ENCODE measurements at regions not wholly inside any gene's neighbourhood (a gene's known extent, or its start where the extent isn't known, plus 50 kb on each side); places are given as distances from the start of the nearest gene placed in this dataset.
"Not testable (repeated sequence)": the region's sequence is repeated elsewhere in the genome, so short reads cannot be mapped to it uniquely, and the experiment has no call there.

GRCh38 chr21:19508844-19509243 is 1105.3 kb upstream of the TMPRSS15 start:
- no peak for DNase-seq (ENCODE audit: low read depth in 3 of 3)

DNA sequence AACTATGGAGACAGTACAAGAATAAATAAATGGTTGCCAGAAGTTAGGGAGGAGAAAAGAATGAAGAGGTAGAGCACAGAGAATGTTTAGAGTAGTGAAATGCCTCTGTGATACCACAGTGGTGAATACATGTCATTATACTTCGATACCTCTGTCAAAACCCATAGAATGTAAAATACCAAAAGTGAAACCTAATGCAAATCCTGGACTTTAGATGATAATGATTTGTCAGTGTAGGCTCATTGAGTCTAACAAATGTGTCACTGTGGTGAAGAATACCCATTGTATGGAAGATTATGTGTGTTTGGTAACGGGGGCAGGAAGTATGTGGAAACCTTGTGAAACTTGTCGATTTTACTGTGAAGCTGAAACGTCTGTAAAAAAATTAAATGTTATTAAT is 1106.5 kb upstream of the TMPRSS15 start:
- DNase-seq (ENCODE audit: low read depth in 3 of 3) = no peak

- no peak for DNase-seq (ENCODE audit: low read depth in 3 of 3)
Observed at GRCh38 chr21:19510653-19511052, 1107.1 kb upstream of the TMPRSS15 start.

DNA sequence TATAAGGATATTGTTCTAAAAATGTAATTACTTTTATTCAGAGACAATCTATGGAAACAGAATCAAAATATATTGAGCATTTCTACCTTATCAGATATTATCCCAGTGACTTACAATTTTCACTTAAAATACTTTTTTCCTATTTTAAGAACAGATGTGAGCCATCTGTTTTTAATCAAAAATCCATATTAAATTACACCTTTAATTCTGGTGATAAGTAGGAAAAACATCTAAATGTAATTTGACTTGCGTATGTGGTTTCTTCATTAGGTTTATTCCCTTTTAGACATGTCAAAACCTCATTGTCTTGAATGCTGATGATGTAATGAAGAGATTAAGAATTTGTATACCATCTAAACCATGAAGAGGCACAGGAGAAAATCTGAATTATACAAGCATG is 1118.8 kb upstream of the TMPRSS15 start:
- no peak for DNase-seq (ENCODE audit: low read depth in 3 of 3)

- DNase-seq (ENCODE audit: low read depth in 3 of 3) = no peak
Observed at GRCh38 chr21:19523061-19523460, 1119.5 kb upstream of the TMPRSS15 start.

- DNase-seq (ENCODE audit: low read depth in 3 of 3) = no peak
Observed at GRCh38 chr21:19523746-19524145, 1120.2 kb upstream of the TMPRSS15 start.

- DNase-seq (ENCODE audit: low read depth in 3 of 3) = no peak
Observed at GRCh38 chr21:19529031-19529430, 1125.4 kb upstream of the TMPRSS15 start.

DNA sequence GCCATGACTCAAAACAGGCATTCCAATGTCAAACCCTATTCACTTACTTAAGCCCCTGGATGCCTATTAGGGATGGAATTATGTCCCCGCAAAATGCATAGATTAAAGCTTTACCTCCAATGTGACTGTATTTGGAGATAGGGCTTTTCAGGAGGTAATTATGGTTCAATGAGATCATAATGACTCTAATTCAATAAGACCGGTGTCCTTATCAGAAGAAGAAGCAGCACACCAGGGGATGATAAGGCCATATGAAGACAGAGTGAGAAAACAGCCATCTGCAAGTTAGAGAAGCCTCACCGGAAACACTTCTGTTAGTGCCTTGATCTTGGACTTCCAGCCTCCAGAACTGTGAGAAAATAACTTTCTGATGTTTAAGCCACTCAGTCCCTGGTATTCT is 1131.8 kb upstream of the TMPRSS15 start:
- DNase-seq (ENCODE audit: low read depth in 3 of 3) = no peak

GRCh38 chr21:19537116-19537515 is 1133.5 kb upstream of the TMPRSS15 start:
- no peak for DNase-seq (ENCODE audit: low read depth in 3 of 3)

- DNase-seq (ENCODE audit: low read depth in 3 of 3) = no peak
Observed at GRCh38 chr21:19540287-19540686, 1136.7 kb upstream of the TMPRSS15 start.

GRCh38 chr21:19541602-19542001 is 1138.0 kb upstream of the TMPRSS15 start:
- DNase-seq (ENCODE audit: low read depth in 3 of 3) = no peak

- not testable (repeated sequence) for DNase-seq (ENCODE audit: low read depth in 3 of 3)
Observed at GRCh38 chr21:19544493-19544892, 1140.9 kb upstream of the TMPRSS15 start.

- DNase-seq (ENCODE audit: low read depth in 3 of 3) = no peak
Observed at GRCh38 chr21:19547951-19548840, 1144.6 kb upstream of the TMPRSS15 start.

DNA sequence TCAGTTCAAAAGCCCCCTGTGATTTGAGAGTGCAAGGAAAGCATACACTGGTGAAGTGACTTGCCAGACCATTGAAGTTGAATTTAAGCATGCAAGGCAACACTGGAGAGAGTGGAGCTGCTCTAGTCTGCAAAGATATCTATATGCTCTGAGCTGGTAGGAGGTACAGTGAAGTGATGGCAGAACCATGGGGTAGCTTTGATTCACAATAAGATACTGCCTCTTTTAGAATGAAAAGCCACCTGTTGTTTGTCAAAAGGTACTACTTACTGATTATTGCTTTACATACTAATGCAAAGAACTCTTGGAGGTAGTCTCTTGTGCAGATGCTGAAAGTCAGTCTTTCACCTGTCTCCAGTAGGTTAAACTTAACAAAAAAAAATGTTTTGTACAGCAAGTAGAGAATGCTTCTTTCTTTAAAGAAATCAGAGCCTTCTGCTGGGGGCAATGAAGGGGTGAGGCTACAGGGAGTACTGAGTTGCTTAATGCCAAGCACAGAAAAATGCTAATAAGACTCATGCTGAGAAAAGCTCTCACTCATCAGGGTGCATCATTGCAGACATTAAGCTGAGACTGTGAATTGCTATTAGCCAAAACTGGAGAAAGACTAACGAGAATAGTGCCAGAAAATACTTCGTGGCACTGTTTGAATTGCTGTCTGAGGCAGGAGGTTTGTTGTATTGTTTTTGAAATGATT is 1150.5 kb upstream of the TMPRSS15 start:
- no peak for DNase-seq (ENCODE audit: low read depth in 3 of 3)

DNA sequence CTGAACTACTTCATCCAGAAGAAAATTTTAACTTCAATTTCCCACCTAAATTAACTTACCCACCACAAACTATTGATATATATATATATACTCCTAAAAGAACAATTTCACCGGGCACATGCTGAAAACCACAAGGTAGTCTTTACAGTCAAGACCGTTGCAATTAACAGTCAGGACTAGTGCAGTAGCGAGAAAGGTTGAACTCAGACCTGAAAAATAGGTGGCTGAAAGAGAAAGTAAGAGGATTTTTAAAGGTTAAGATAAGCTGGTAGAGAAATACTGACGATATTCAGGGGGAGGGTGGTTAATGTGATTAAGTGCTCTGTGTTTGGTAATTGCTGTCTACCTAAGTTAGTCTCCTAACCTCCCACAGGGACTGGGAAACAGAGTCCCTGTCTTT is 1153.5 kb upstream of the TMPRSS15 start:
- no peak for DNase-seq (ENCODE audit: low read depth in 3 of 3)

GRCh38 chr21:19557488-19557887 is 1153.9 kb upstream of the TMPRSS15 start:
- DNase-seq (ENCODE audit: low read depth in 3 of 3) = no peak

GRCh38 chr21:19565587-19565986 is 1162.0 kb upstream of the TMPRSS15 start:
- no peak for DNase-seq (ENCODE audit: low read depth in 3 of 3)

DNA sequence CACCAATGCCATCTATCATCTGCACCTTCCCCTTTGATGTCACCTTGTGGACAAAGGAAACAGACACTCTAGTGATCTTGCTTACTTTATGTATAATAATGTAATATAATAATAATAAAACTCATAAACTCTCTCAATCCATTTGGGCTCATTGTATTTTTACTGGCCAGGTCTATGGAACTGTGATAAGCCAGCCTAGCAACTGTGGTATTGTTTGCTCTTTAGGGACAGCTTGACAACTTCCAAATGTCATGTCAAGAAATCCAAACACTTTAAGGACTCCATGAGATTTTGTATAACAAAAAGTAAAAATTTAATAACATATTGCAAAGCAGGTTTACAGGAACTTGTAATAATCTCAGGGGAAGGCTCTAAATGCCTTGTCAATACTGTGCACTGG is 1163.4 kb upstream of the TMPRSS15 start:
- DNase-seq (ENCODE audit: low read depth in 3 of 3) = no peak

GRCh38 chr21:19577381-19577780 is 1173.8 kb upstream of the TMPRSS15 start:
- no peak for DNase-seq (ENCODE audit: low read depth in 3 of 3)

DNA sequence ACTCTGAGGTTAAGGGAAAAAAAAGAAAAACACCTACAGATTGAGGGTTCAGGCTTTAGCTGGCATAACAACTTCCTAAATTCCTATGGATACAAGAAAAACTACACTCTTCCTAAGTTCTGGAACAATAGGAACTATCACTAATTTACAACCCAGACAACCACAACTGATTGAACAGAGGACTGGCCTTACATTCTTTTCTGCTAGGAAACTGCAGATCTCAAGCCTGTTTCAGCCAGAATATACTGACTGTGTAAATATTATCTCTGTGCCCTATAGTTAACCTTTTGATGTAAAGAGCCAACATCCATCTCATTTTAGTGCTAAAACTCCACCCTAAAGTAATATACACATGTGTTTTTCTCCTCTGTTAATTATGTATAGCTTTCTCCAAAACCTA is 1186.5 kb upstream of the TMPRSS15 start:
- DNase-seq (ENCODE audit: low read depth in 3 of 3) = no peak

GRCh38 chr21:19603011-19603593 is 1199.5 kb upstream of the TMPRSS15 start:
- no peak for DNase-seq (ENCODE audit: low read depth in 3 of 3)

DNA sequence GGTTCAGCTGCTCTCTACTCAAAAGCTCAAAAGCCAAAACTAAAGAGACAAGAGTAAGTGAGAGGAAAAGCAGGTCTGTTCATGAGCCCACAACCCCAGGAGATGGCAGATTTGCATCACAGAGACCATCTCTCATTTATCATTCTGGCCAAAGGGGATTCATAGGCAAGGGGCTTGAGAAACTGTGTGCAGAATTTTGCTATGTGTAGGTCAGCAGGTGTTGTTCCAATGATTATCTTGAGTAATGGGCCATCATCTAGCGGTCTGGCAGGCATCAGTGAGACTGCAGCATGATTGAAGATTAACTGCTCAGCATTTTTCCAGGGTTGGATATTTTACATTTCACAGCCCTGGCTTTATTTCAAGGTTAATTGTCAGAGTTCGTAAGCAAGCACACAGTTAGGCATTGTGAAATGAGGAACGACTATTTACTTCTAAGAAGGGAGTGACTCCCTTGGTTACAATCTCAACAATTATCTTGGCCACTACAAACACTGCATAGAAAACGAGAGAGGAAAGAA is 1204.6 kb upstream of the TMPRSS15 start:
- DNase-seq (ENCODE audit: low read depth in 3 of 3) = no peak

- no peak for DNase-seq (ENCODE audit: low read depth in 3 of 3)
Observed at GRCh38 chr21:19609611-19610010, 1206.0 kb upstream of the TMPRSS15 start.

Data from stimulated activated CD4-positive, alpha-beta T cell treated with anti-CD3 and anti-CD28 coated beads, TNF-alpha, amount 100 ng/mL, for 48 hours (primary cell).